ENCODE measurements at regions not wholly inside any gene's neighbourhood (a gene's known extent, or its start where the extent isn't known, plus 50 kb on each side); places are given as distances from the start of the nearest gene placed in this dataset.

- Histone ChIP-seq H3K27me3 (no peaks in the 10 kb centered on the region), H3K36me3 (no peaks in the 10 kb centered on the region), H3K4me3 (no peak overlapping the region), H3K27ac (no peak overlapping the region), H3K4me1 (no peaks in the 10 kb centered on the region), H3K9me3 (no peaks in the 10 kb centered on the region), H3K9ac (ENCODE audit: low read depth in 2 of 2, low read length in 2 of 2) (no peak overlapping the region)
- no peak for DNase-seq
- intact Hi-C loops (cut with DNase I) = no loop called here
- TF ChIP-seq, protein P1, sequence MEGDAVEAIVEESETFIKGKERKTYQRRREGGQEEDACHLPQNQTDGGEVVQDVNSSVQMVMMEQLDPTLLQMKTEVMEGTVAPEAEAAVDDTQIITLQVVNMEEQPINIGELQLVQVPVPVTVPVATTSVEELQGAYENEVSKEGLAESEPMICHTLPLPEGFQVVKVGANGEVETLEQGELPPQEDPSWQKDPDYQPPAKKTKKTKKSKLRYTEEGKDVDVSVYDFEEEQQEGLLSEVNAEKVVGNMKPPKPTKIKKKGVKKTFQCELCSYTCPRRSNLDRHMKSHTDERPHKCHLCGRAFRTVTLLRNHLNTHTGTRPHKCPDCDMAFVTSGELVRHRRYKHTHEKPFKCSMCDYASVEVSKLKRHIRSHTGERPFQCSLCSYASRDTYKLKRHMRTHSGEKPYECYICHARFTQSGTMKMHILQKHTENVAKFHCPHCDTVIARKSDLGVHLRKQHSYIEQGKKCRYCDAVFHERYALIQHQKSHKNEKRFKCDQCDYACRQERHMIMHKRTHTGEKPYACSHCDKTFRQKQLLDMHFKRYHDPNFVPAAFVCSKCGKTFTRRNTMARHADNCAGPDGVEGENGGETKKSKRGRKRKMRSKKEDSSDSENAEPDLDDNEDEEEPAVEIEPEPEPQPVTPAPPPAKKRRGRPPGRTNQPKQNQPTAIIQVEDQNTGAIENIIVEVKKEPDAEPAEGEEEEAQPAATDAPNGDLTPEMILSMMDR (IDR thresholded peaks at IDR 0.05) = no peak
Measured at GRCh38 chr3:94775746-94776145, 712.9 kb downstream of the NSUN3 start.

DNA sequence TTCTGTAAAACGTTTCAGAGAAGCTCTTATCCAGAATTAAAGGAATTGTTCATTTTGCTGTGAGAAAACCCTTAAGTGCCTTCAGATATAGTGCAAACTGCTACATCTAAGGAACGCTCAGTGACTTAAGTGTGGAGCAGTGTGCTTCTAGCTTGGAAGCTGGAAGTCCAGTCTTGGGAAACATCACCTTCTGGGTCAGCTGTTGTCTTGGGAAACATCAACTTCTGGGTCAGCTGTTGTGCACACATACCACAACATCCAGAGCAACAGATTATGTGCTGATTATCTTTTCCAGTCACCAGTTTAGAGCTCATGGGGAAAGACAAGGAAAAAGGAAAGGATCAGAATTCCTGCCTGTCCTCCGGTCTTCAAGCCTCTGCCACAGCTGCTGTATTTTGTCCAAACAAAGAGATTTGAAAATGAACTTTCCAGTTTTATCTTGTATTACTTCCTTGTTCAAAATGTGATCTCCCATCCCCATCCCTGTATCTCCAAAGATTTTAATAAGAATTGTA is 713.6 kb downstream of the NSUN3 start:
- Histone ChIP-seq H3K9me3 (no peaks in the 10 kb centered on the region), H3K36me3 (no peaks in the 10 kb centered on the region), H3K27me3 (no peaks in the 10 kb centered on the region), H3K4me1 (no peaks in the 10 kb centered on the region), H3K9ac (ENCODE audit: low read depth in 2 of 2, low read length in 2 of 2) (no peak overlapping the region), H3K4me3 (no peak overlapping the region), H3K27ac (no peak overlapping the region)
- TF ChIP-seq, protein P1 (IDR thresholded peaks at IDR 0.05) = no peak
- intact Hi-C loops (cut with DNase I) = no loop called here
- no peak for DNase-seq

- no peaks in the 10 kb centered on the region for H3K9me3 ChIP-seq
- intact Hi-C loops (cut with DNase I) = no loop called here
- no peaks in the 10 kb centered on the region for H3K27me3 ChIP-seq
- no peak overlapping the region for H3K27ac ChIP-seq
- no peak overlapping the region for H3K4me3 ChIP-seq
- no peaks in the 10 kb centered on the region for H3K36me3 ChIP-seq
- H3K9ac ChIP-seq (ENCODE audit: low read depth in 2 of 2, low read length in 2 of 2) = no peak overlapping the region
- TF ChIP-seq, protein P1 (IDR thresholded peaks at IDR 0.05) = no peak
- no peak for DNase-seq
- no peaks in the 10 kb centered on the region for H3K4me1 ChIP-seq
Measured at GRCh38 chr3:94778289-94778688, 715.4 kb downstream of the NSUN3 start.

- H3K9ac ChIP-seq (ENCODE audit: low read depth in 2 of 2, low read length in 2 of 2) = no peak overlapping the region
- no peaks in the 10 kb centered on the region for H3K27me3 ChIP-seq
- DNase-seq = no peak
- TF ChIP-seq, protein P1 (IDR thresholded peaks at IDR 0.05) = no peak
- no peaks in the 10 kb centered on the region for H3K36me3 ChIP-seq
- intact Hi-C loops (cut with DNase I) = no loop called here
- H3K9me3 ChIP-seq = no peaks in the 10 kb centered on the region
- no peaks in the 10 kb centered on the region for H3K4me1 ChIP-seq
- no peak overlapping the region for H3K4me3 ChIP-seq
- no peak overlapping the region for H3K27ac ChIP-seq
Measured at GRCh38 chr3:94778814-94779494, 716.1 kb downstream of the NSUN3 start.

DNA sequence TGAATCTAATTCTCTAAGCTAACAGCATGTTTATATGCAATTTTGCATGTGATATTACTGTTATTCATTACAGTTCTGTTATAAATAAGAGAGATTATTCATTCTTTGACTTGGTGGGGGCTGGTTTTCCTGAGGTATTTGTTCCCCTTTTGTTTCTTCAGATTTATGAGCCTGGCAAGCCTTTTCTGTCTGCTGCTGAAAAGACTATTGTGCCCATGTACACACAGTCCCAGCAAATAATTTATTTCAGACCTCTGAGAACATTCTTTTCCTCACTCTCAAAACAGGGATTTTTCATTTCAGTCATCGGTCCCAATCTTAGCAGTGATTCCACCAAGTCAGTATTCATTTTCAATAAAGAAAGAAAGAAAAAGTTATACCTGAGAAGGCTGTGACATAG is 716.8 kb downstream of the NSUN3 start:
- intact Hi-C loops (cut with DNase I) = no loop called here

More for the DNA sequence above, 716.8 kb downstream of the NSUN3 start:
- Histone ChIP-seq H3K27me3 (no peaks in the 10 kb centered on the region), H3K9me3 (no peaks in the 10 kb centered on the region), H3K4me1 (no peaks in the 10 kb centered on the region), H3K27ac (no peak overlapping the region), H3K9ac (ENCODE audit: low read depth in 2 of 2, low read length in 2 of 2) (no peak overlapping the region), H3K4me3 (no peak overlapping the region), H3K36me3 (no peaks in the 10 kb centered on the region)
- DNase-seq = no peak
- TF ChIP-seq, protein P1 (IDR thresholded peaks at IDR 0.05) = no peak
